GM12878 (cell line): ENCODE measurements at regions not wholly inside any gene's neighbourhood (a gene's known extent, or its start where the extent isn't known, plus 50 kb on each side); places are given as distances from the start of the nearest gene placed in this dataset.

Experiments
- CTCF ChIP-seq, 3 experiments: IDR thresholded peaks in 2 of 3; conservative IDR thresholded peaks in 1 of 3; 2 replicates each; pipeline ENCODE4 v1.5.1; 2011; ENCODE audit warnings: low read depth in 3 of 3, low read length in 3 of 3, mild to moderate bottlenecking in 3 of 3, control low read depth in 2 of 3, moderate library complexity in 2 of 3, inconsistent platforms in 1 of 3, mixed read lengths in 1 of 3; ENCODE audit not compliant: control insufficient read depth in 2 of 3, insufficient read depth in 1 of 3; ENCODE audit errors: extremely low read depth in 1 of 3
- EZH2 ChIP-seq: IDR thresholded peaks from 2 replicates; pipeline ENCODE4 v1.6.1; 2012; ENCODE audit warnings: low read depth, mild to moderate bottlenecking, control low read depth, inconsistent platforms, low read length, borderline replicate concordance; ENCODE audit not compliant: control insufficient read depth
- FOXK2 ChIP-seq: fragments of 450-650 bp; IDR thresholded peaks from 2 replicates; pipeline ENCODE4 v1.6.1; 2017; ENCODE audit warnings: mild to moderate bottlenecking, moderate library complexity
- FOXM1 ChIP-seq: IDR thresholded peaks from 2 replicates; pipeline ENCODE4 v1.6.1; 2012; ENCODE audit warnings: low read depth, mild to moderate bottlenecking, inconsistent platforms, low read length, moderate library complexity
- NR2C2 ChIP-seq: IDR thresholded peaks from 2 replicates; pipeline ENCODE4 v1.6.1; 2011; ENCODE audit warnings: borderline replicate concordance, low read depth; ENCODE audit not compliant: control insufficient read depth, insufficient read length
- RCOR1 ChIP-seq: conservative IDR thresholded peaks from 2 replicates; pipeline ENCODE4 v1.6.1; 2012; ENCODE audit warnings: low read depth, low read length, improper control_type of control experiment
- SREBF2 ChIP-seq: IDR thresholded peaks from 2 replicates; pipeline ENCODE4 v1.6.1; 2012; ENCODE audit warnings: mild to moderate bottlenecking, low read length
- SRF ChIP-seq, 2 experiments: IDR thresholded peaks; 2 replicates each; pipeline ENCODE4 v1.6.1; 2011; ENCODE audit warnings: low read depth in 2 of 2, low read length in 2 of 2, mild to moderate bottlenecking in 1 of 2, moderate library complexity in 1 of 2
- ZBTB11 ChIP-seq: fragments of 450-650 bp; formaldehyde crosslinking; IDR thresholded peaks from 2 replicates; pipeline ENCODE4 v1.5.0; 2022; ENCODE audit warnings: mild to moderate bottlenecking, missing genetic modification characterization
- ZNF384 ChIP-seq: IDR thresholded peaks from 2 replicates; pipeline ENCODE4 v1.6.1; 2012; ENCODE audit warnings: low read depth, mild to moderate bottlenecking, low read length, improper control_type of control experiment, borderline replicate concordance
- TF ChIP-seq, protein P1 (sequence below): fragments of 450-650 bp; IDR thresholded peaks from 2 replicates; pipeline ENCODE4 v1.6.1; 2016; ENCODE audit warnings: mild to moderate bottlenecking
- TF ChIP-seq, protein P2 (sequence below): fragments of 450-650 bp; IDR thresholded peaks from 2 replicates; pipeline ENCODE4 v1.6.1; 2014; ENCODE audit warnings: mild to moderate bottlenecking
- TF ChIP-seq, protein P3 (sequence below): IDR thresholded peaks from 2 replicates; pipeline ENCODE4 v1.6.1; 2012; ENCODE audit warnings: low read depth, low read length, improper control_type of control experiment

GRCh38 chr18:33951031-33951430 lies 273.7 kb downstream of the NOL4 start:
- no peak for TF ChIP-seq NR2C2
- no peak for TF ChIP-seq CTCF (IDR thresholded peaks at IDR 0.05 in 2 of 3, conservative IDR thresholded peaks at IDR 0.05 in 1 of 3; ENCODE audit: control insufficient read depth in 2 of 3, extremely low read depth in 1 of 3, insufficient read depth in 1 of 3, low read depth in 3 of 3, low read length in 3 of 3)
- TF ChIP-seq RCOR1 = no peak
- TF ChIP-seq ZNF384 = no peak
- no peak for TF ChIP-seq ZBTB11 (CRISPR knock-in tag)
- no peak for TF ChIP-seq EZH2
- TF ChIP-seq SREBF2 = no peak
- no peak for TF ChIP-seq SRF (IDR thresholded peaks at IDR 0.05; ENCODE audit: low read depth in 2 of 2, low read length in 2 of 2)
- TF ChIP-seq, protein P1, sequence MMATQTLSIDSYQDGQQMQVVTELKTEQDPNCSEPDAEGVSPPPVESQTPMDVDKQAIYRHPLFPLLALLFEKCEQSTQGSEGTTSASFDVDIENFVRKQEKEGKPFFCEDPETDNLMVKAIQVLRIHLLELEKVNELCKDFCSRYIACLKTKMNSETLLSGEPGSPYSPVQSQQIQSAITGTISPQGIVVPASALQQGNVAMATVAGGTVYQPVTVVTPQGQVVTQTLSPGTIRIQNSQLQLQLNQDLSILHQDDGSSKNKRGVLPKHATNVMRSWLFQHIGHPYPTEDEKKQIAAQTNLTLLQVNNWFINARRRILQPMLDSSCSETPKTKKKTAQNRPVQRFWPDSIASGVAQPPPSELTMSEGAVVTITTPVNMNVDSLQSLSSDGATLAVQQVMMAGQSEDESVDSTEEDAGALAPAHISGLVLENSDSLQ = no peak
- no peak for TF ChIP-seq FOXM1
- TF ChIP-seq, protein P2, sequence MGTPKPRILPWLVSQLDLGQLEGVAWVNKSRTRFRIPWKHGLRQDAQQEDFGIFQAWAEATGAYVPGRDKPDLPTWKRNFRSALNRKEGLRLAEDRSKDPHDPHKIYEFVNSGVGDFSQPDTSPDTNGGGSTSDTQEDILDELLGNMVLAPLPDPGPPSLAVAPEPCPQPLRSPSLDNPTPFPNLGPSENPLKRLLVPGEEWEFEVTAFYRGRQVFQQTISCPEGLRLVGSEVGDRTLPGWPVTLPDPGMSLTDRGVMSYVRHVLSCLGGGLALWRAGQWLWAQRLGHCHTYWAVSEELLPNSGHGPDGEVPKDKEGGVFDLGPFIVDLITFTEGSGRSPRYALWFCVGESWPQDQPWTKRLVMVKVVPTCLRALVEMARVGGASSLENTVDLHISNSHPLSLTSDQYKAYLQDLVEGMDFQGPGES = no peak
- TF ChIP-seq, protein P3, sequence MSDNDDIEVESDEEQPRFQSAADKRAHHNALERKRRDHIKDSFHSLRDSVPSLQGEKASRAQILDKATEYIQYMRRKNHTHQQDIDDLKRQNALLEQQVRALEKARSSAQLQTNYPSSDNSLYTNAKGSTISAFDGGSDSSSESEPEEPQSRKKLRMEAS = no peak
- TF ChIP-seq FOXK2 = no peak
